PC-9 (cell line): ENCODE measurements at regions not wholly inside any gene's neighbourhood (a gene's known extent, or its start where the extent isn't known, plus 50 kb on each side); places are given as distances from the start of the nearest gene placed in this dataset.
"Not testable (repeated sequence)": the region's sequence is repeated elsewhere in the genome, so short reads cannot be mapped to it uniquely, and the experiment has no call there.

Experiments used
- EZH2 ChIP-seq: fragments of 200-600 bp; sonication (generic); IDR thresholded peaks from 2 replicates; pipeline ENCODE4 v1.8.0; 2017; ENCODE audit warnings: antibody characterized with exemption, low read depth
- TF ChIP-seq, protein P1 (sequence below): fragments of 200-600 bp; sonication (generic); conservative IDR thresholded peaks from 2 replicates; pipeline ENCODE4 v1.6.1; 2017; ENCODE audit warnings: mixed run types, antibody characterized with exemption, mild to moderate bottlenecking, moderate library complexity

DNA sequence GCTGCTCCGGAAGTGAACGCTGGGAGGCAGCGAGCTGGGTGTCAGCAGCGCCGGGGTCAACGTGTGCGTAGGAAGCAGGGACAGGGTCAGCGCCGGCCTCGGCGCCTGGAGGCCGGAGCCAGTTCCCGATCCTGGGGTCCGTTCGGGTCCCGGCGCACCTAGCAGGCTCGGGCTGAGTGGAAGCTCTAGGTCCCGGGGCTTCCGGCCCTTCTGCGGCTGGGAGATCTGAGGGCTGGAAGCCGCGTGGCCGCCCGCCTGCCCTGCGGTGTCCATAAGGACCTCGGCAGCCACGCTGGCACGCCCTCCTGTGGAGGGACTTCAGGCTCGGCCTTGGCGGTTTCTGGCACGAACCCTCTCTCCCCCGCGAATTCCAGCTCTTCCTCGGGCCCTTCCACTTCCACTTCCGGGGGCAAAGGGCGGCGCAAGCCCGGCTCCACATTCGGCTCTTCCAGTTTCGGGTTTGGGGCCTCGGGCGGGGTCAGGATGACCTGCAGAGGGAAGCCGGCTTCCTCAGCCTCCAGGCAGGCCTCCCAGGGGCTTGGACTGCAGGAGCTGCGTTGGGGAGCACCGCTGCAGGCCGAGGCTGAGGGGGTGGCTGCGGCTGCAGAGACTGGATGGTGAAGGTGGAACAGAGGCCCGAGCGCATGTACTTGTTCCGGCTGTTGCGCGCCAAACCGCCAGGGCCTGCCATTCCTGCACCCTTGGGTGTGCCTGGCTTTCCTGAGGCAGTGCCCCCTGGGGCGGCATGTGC lies 146.2 kb downstream of the TMEM121 start:
- TF ChIP-seq EZH2 = not testable (repeated sequence)
- TF ChIP-seq, protein P1, sequence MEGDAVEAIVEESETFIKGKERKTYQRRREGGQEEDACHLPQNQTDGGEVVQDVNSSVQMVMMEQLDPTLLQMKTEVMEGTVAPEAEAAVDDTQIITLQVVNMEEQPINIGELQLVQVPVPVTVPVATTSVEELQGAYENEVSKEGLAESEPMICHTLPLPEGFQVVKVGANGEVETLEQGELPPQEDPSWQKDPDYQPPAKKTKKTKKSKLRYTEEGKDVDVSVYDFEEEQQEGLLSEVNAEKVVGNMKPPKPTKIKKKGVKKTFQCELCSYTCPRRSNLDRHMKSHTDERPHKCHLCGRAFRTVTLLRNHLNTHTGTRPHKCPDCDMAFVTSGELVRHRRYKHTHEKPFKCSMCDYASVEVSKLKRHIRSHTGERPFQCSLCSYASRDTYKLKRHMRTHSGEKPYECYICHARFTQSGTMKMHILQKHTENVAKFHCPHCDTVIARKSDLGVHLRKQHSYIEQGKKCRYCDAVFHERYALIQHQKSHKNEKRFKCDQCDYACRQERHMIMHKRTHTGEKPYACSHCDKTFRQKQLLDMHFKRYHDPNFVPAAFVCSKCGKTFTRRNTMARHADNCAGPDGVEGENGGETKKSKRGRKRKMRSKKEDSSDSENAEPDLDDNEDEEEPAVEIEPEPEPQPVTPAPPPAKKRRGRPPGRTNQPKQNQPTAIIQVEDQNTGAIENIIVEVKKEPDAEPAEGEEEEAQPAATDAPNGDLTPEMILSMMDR = not testable (repeated sequence)
